GM18505 (cell line): ENCODE measurements at regions not wholly inside any gene's neighbourhood (a gene's known extent, or its start where the extent isn't known, plus 50 kb on each side); places are given as distances from the start of the nearest gene placed in this dataset.
"Not testable (repeated sequence)": the region's sequence is repeated elsewhere in the genome, so short reads cannot be mapped to it uniquely, and the experiment has no call there.

ENCODE experiments used
- ATAC-seq: cut with Tn5 transposase; IDR thresholded peaks from one replicate; pipeline ENCODE4 v1.9.1; 2021; ENCODE audit not compliant: unreplicated experiment
- POLR2A ChIP-seq: IDR thresholded peaks from 4 replicates; pipeline ENCODE4 v1.6.1; 2011; ENCODE audit warnings: borderline replicate concordance; ENCODE audit not compliant: insufficient read depth, insufficient read length; ENCODE audit errors: extremely low read depth

DNA sequence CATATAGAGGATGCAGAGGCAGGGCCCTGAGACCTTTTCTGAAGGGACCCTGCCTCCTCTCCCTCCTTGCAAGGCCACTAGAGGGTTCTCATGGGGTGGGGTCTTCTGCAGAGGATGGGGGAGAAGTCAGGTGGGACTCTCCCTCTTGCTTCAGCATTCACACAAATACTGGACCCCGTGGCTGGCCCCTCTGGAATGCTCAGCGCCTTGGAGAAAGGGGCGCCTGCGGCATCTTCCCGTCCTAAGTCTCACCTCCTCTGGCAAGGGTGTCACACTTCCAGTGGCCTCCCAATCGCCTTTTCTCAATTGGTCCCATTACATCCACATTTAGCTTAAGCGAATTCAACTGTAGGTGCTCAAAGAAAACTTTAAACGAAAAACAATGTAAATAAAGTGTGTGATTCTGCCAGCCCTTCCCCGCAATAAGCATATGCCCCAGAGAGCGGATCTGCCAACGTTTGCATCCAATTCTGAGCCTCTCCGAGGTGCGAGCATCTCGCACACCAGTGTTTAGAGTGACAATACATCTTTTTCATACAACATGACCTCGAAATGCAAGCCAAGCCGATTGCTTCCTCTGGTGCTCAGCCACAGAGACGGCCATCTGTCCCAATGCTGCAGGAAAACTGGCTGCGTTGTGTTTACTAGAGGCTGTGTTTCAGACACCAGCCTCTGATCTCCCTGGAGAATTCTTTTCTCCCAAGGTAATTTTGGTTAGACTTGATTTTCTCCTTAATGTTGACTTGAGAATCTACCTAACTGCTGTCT is 69.1 kb upstream of the WASF3 start:
- no peak for ATAC-seq
- no peak for TF ChIP-seq POLR2A

DNA sequence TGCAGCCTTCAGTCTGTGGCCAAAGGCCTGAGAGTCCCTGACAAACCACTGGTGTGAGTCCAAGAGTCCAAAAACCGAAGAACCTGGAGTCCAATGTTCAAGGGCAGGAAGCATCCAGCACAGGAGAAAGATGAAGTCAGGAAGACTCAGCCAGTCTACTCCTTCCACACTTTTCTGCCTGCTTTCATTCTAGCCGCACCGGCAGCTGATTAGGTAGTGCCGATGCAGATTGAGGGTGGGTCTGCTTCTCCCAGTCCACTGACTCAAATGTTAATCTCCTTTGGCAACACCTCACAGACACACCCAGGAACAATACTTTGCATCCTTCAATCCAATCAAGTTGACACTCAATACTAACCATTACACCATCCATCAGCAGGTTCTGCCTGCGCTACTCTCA is 65.2 kb upstream of the WASF3 start:
- ATAC-seq, result not testable (repeated sequence)

GRCh38 chr13:26494571-26495195 is 62.8 kb upstream of the WASF3 start:
- no peak for TF ChIP-seq POLR2A
- ATAC-seq, result no peak

GRCh38 chr13:26495750-26496149 is 61.7 kb upstream of the WASF3 start:
- ATAC-seq, result no peak
- TF ChIP-seq POLR2A, result no peak

DNA sequence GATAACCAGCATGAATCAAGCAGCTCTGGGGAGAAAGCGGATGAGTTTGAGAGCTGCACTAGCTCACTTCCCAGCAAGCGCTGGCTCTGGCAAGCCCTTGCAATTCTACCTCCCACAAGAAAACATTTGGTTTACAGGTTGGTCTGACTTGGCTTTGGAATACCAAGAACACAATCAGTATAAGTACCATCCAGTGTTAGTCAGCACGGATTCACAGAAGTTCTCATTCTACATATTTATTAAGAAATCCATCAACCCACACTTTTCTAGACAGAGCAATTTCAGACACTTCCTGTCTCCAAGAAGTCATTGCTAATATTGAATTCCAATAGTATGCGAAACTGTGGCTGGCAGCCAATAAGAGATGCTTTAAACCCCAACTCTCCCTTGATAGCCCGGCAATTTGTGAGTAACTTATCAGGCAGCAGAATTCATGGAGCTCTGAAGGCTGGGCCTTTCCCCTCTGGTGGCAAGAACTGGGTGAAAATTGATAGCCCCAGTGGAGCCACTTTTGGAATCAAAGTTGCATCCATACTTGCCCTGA is 59.4 kb upstream of the WASF3 start:
- TF ChIP-seq POLR2A, result no peak
- ATAC-seq, result no peak

GRCh38 chr13:26498656-26499601 is 58.6 kb upstream of the WASF3 start:
- no peak for ATAC-seq

DNA sequence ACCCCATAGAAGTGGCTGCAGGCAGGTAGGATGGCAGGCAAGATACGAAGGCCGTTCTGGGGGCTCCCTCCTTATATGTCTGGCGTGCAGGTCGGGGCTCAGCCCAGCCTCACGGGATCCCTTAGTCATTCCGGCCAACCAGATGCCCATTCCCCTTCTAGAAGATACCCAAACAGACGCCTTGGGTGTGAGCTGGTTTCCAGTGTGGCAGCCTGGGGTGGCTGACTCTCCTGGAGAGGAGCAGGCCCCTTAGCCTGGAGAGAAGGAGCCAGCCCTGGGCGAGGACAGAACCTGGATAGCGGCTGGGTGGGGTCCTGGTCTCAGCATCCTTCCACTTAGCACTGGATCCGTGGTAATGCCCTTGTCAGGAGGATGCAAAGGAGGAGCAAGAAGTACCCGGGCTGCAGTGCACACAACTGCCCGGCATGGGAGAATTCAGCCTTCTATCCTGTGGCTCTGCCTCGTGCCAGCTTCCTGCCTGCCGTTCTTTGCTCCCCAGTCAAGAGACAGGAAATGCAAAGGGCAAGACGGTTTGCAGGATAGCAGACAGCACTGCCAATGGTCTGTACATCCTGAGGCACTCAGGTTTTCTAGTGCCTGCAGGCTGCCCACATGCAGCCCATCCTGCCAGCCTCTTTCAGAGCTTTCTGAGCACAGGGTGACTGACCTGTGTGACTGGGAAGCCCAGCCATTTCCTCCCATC is 56.7 kb upstream of the WASF3 start:
- no peak for TF ChIP-seq POLR2A
- no peak for ATAC-seq

More at GRCh38 chr13:26498656-26499601, 58.6 kb upstream of the WASF3 start:
- no peak for TF ChIP-seq POLR2A

GRCh38 chr13:26501641-26502040 is 55.8 kb upstream of the WASF3 start:
- ATAC-seq, result no peak
- TF ChIP-seq POLR2A, result no peak

DNA sequence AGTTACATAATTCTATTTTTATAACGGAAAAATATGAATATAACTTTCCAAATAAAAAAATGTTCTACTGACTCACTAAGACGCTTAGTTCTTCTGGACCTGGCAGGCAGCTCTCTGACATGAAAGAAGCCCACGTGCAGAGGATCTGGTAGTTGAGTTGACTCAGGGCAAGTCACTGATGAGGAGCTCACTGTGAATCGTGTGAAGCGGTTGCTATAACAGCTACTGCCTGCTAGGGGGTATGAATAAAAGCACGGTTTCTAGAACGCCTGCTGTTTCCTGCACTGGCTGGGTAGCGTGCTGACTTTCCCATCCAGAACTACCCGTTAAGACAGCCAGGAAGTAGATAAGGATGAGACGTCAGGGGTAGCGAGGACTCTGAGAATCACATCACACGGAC is 54.7 kb upstream of the WASF3 start:
- TF ChIP-seq POLR2A, result no peak
- ATAC-seq, result no peak

DNA sequence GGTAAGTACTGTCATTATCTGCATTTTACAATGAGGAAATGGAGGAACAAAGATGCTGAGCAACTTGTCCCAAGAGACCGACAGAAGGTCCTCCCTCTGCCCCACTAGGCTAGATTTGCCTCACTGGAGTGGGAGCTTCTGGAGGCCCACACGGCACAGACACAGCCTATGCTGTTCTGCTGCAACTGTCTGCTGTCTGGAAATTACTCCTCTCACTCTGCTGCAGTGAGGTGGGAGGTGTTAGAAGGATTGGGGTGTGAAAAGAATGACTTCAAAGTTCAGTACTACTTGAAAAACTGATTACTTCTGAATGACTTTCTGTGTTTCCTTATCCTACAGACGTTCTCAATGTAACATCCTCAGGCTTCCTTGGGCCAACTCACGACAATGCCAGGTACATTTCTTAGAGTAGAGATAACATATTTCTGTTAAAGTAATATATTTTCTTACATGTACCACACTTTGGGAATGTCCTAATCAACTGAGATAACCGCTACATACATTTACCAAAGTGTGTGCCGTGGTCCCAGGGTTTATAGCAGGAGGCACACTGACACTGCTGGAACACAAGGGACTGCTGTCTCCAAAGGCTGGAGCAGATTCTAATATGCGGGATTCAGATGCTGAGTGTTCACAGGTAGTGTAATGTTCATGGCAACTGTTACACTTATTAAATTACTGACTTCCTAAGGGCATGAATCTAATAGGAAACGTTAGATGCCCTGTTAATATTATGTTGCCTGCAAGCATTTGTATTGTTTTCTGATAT is 53.5 kb upstream of the WASF3 start:
- no peak for TF ChIP-seq POLR2A
- ATAC-seq, result no peak
